ENCODE measurements at regions not wholly inside any gene's neighbourhood (a gene's known extent, or its start where the extent isn't known, plus 50 kb on each side); places are given as distances from the start of the nearest gene placed in this dataset.

DNA sequence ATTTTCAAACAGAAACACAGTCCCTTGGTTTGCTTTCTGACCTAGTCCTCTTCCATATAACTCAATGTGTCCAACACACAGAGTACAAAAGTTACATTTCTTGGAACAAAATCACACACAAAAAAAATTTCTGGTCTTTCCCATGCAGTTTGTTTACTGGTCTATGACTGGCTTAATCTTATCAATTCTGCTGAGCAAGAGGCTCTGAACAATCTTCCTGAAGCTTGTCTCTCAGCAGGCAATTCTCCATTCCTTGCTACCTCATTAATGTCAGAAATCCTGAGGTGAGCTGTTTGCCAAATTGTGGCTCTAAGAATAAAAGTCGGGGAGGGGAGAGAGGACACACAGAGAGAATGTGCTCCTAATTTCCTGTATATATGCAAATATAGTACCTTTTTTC lies 423.6 kb downstream of the HLX start:
- TF ChIP-seq, protein P1, sequence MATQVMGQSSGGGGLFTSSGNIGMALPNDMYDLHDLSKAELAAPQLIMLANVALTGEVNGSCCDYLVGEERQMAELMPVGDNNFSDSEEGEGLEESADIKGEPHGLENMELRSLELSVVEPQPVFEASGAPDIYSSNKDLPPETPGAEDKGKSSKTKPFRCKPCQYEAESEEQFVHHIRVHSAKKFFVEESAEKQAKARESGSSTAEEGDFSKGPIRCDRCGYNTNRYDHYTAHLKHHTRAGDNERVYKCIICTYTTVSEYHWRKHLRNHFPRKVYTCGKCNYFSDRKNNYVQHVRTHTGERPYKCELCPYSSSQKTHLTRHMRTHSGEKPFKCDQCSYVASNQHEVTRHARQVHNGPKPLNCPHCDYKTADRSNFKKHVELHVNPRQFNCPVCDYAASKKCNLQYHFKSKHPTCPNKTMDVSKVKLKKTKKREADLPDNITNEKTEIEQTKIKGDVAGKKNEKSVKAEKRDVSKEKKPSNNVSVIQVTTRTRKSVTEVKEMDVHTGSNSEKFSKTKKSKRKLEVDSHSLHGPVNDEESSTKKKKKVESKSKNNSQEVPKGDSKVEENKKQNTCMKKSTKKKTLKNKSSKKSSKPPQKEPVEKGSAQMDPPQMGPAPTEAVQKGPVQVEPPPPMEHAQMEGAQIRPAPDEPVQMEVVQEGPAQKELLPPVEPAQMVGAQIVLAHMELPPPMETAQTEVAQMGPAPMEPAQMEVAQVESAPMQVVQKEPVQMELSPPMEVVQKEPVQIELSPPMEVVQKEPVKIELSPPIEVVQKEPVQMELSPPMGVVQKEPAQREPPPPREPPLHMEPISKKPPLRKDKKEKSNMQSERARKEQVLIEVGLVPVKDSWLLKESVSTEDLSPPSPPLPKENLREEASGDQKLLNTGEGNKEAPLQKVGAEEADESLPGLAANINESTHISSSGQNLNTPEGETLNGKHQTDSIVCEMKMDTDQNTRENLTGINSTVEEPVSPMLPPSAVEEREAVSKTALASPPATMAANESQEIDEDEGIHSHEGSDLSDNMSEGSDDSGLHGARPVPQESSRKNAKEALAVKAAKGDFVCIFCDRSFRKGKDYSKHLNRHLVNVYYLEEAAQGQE (IDR thresholded peaks at IDR 0.05; ENCODE audit: low read depth, low read length): no peak
- TF ChIP-seq POLR2A (IDR thresholded peaks at IDR 0.05; ENCODE audit: low read depth, low read length) (no peak), STAT3 (IDR thresholded peaks at IDR 0.05; ENCODE audit: low read depth, low read length) (no peak), FOXK2 (IDR thresholded peaks at IDR 0.05) (no peak), SP1 (IDR thresholded peaks at IDR 0.05; ENCODE audit: low read depth, low read length) (no peak), CTCF (IDR thresholded peaks at IDR 0.05 in 2 of 3, conservative IDR thresholded peaks at IDR 0.05 in 1 of 3; ENCODE audit: control insufficient read depth in 2 of 3, extremely low read depth in 1 of 3, insufficient read depth in 1 of 3, low read depth in 3 of 3, low read length in 3 of 3) (no peak), ZNF217 (IDR thresholded peaks at IDR 0.05) (no peak)
- TF ChIP-seq, protein P2, sequence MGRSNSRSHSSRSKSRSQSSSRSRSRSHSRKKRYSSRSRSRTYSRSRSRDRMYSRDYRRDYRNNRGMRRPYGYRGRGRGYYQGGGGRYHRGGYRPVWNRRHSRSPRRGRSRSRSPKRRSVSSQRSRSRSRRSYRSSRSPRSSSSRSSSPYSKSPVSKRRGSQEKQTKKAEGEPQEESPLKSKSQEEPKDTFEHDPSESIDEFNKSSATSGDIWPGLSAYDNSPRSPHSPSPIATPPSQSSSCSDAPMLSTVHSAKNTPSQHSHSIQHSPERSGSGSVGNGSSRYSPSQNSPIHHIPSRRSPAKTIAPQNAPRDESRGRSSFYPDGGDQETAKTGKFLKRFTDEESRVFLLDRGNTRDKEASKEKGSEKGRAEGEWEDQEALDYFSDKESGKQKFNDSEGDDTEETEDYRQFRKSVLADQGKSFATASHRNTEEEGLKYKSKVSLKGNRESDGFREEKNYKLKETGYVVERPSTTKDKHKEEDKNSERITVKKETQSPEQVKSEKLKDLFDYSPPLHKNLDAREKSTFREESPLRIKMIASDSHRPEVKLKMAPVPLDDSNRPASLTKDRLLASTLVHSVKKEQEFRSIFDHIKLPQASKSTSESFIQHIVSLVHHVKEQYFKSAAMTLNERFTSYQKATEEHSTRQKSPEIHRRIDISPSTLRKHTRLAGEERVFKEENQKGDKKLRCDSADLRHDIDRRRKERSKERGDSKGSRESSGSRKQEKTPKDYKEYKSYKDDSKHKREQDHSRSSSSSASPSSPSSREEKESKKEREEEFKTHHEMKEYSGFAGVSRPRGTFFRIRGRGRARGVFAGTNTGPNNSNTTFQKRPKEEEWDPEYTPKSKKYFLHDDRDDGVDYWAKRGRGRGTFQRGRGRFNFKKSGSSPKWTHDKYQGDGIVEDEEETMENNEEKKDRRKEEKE (IDR thresholded peaks at IDR 0.05): no peak
